Esophagus squamous epithelium (tissue), 4 donors: ENCODE measurements at regions not wholly inside any gene's neighbourhood (a gene's known extent, or its start where the extent isn't known, plus 50 kb on each side); places are given as distances from the start of the nearest gene placed in this dataset.

Source experiments
- POLR2A ChIP-seq, 4 donors: fragments of 450-650 bp; IDR thresholded peaks; one replicate each; pipeline ENCODE4 v1.6.1; 2017; ENCODE audit warnings: antibody characterized with exemption in 4 of 4, mild to moderate bottlenecking in 4 of 4, moderate library complexity in 3 of 4
- TF ChIP-seq, protein P1 (sequence below), 6 experiments: fragments of 450-650 bp in 4 of 6; fragments of 200-600 bp in 2 of 6; sonication (generic) in 2 of 6; IDR thresholded peaks; one replicate each; pipeline ENCODE4 v1.5.1; 2016 to 2019; ENCODE audit warnings: antibody characterized with exemption in 6 of 6, mild to moderate bottlenecking in 4 of 6, moderate library complexity in 4 of 6

DNA sequence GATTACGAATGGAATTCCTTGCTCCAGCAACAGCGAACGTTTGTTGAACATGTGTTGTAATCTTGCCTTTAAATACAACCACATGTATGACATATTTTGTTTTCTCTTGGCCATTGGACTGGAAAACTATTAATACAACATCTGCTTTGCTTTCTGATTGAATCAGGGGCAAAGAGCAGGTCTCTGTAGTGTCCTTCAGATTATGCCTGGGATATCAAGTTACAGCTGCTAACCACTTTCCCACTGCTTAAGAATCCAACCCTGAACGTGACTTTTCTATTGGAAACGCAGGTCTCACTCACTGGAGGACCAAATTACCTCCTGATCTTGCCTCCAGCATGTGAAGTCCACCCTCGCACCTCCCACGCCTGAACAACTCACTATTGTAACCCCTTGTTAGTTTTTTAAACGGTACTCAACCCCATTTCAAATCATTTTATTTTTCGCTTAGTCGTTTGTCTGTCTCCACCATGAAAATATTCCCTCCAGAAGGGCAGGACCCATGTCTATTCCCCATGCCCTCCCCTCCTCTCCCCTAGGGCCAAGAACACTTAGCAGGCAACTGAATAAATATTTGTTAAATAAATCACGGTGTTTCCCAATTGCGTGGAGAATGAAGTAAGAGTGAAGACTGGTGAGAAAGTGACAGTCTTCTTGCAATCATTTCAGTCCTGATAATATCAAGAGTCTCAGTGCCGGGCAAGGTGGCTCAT, 57.4 kb upstream of the MRTFB start:
- TF ChIP-seq, protein P1, sequence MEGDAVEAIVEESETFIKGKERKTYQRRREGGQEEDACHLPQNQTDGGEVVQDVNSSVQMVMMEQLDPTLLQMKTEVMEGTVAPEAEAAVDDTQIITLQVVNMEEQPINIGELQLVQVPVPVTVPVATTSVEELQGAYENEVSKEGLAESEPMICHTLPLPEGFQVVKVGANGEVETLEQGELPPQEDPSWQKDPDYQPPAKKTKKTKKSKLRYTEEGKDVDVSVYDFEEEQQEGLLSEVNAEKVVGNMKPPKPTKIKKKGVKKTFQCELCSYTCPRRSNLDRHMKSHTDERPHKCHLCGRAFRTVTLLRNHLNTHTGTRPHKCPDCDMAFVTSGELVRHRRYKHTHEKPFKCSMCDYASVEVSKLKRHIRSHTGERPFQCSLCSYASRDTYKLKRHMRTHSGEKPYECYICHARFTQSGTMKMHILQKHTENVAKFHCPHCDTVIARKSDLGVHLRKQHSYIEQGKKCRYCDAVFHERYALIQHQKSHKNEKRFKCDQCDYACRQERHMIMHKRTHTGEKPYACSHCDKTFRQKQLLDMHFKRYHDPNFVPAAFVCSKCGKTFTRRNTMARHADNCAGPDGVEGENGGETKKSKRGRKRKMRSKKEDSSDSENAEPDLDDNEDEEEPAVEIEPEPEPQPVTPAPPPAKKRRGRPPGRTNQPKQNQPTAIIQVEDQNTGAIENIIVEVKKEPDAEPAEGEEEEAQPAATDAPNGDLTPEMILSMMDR (IDR thresholded peaks at IDR 0.05), result no peak
- no peak for TF ChIP-seq POLR2A (IDR thresholded peaks at IDR 0.05)
